Uterus (tissue), 3 donors: ENCODE measurements at regions not wholly inside any gene's neighbourhood (a gene's known extent, or its start where the extent isn't known, plus 50 kb on each side); places are given as distances from the start of the nearest gene placed in this dataset.
A peak's percentile ranks its signal among the peaks of the same experiment; 100 is the strongest.

Experiments used
- DNase-seq, 2 donors: peaks; one replicate each; pipeline ENCODE4 v3.0.0-alpha.2; 2019 to 2020
- H3K27ac ChIP-seq, 2 donors: fragments of 200-600 bp; sonication (generic); 1 replicate in 1 of 2; 2 replicates in 1 of 2; pipeline ENCODE4 v1.5.1; 2016 to 2018
- H3K27me3 ChIP-seq, 2 donors: fragments of 200-600 bp; sonication (generic); one replicate each; pipeline ENCODE4 v1.5.1; 2018 to 2019; ENCODE audit warnings: control low read depth in 1 of 2
- H3K36me3 ChIP-seq, 2 donors: fragments of 200-600 bp; sonication (generic); one replicate each; pipeline ENCODE4 v1.5.1; 2019; ENCODE audit warnings: control low read depth in 1 of 2
- H3K4me1 ChIP-seq, 2 donors: fragments of 200-600 bp; sonication (generic); one replicate each; pipeline ENCODE4 v1.5.1; 2018 to 2019; ENCODE audit warnings: control low read depth in 1 of 2
- H3K4me3 ChIP-seq, 2 donors: fragments of 200-600 bp; sonication (generic); 1 replicate in 1 of 2; 2 replicates in 1 of 2; pipeline ENCODE4 v1.5.1; 2018 to 2019; ENCODE audit warnings: mild to moderate bottlenecking in 1 of 2
- H3K9me3 ChIP-seq, 2 donors: fragments of 200-600 bp; sonication (generic); one replicate each; pipeline ENCODE4 v1.5.1; 2019; ENCODE audit warnings: control low read depth in 1 of 2
- CTCF ChIP-seq, 4 experiments: fragments of 200-600 bp in 2 of 4; fragments of 450-650 bp in 2 of 4; sonication (generic) in 2 of 4; IDR thresholded peaks; one replicate each; pipeline ENCODE4 v1.5.1; 2016 to 2019; ENCODE audit warnings: antibody characterized with exemption in 4 of 4, mild to moderate bottlenecking in 2 of 4, moderate library complexity in 1 of 4
- POLR2A ChIP-seq, 2 donors: fragments of 450-650 bp; IDR thresholded peaks; one replicate each; pipeline ENCODE4 v1.6.1; 2016; ENCODE audit warnings: antibody characterized with exemption in 2 of 2, mild to moderate bottlenecking in 1 of 2, moderate library complexity in 1 of 2
- intact Hi-C: fragments of 100-400 bp; cut with DNase I; formaldehyde crosslinking; loops from one replicate; pipeline ENCODE4 v1.15.1; 2023; ENCODE audit warnings: low total_unique reads
- donor health status: DM: yes; HTN: yes; CAD: no.

GRCh38 chr1:90591970-90592356, 125.1 kb downstream of the BARHL2 start:
- no peaks in the 10 kb centered on the region for H3K4me1 ChIP-seq
- peaks cover 0 to 2% of the 10 kb centered on the region in 2 donors for H3K9me3 ChIP-seq
- H3K36me3 ChIP-seq: no peaks in the 10 kb centered on the region
- DNase-seq: no peak
- intact Hi-C loops: no loop called here
- no peaks in the 10 kb centered on the region for H3K27me3 ChIP-seq
- H3K4me3 ChIP-seq: no peak overlapping the region
- TF ChIP-seq CTCF (IDR thresholded peaks at IDR 0.05) (no peak), POLR2A (IDR thresholded peaks at IDR 0.05) (no peak)
- no peak overlapping the region for H3K27ac ChIP-seq

DNA sequence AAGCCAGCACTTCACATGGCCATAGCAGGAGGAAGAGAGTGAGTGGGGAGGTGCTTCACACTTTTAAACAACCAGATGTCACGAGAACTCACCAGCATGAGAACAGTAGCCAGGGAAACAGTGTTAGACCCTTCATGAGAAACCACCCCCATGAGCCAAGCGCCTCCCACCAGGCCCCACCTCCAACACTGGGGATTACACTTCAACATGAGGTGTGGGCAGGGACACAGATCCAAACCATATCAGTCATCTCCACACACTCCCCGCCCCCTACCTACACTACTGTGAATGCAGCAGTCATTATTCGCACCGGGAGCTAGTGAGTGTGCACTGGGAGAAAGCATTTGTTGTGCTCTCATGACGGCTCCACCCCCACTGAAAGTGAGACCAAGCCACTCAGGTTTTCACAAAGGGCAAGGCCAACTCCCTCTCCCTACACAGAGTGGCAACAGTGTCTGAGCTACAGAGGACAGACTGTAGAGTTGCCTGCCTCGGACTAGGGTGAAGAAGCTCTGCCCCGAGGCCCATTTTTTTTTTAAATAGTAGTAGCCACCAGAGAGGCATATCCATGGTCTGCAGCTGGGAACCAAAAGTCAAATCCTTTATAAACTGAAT, 125.6 kb downstream of the BARHL2 start:
- Histone ChIP-seq H3K4me1 (no peaks in the 10 kb centered on the region), H3K9me3 (peaks cover 0 to 2% of the 10 kb centered on the region in 2 donors), H3K4me3 (no peak overlapping the region), H3K27me3 (no peaks in the 10 kb centered on the region), H3K27ac (no peak overlapping the region), H3K36me3 (no peaks in the 10 kb centered on the region)
- no peak for DNase-seq
- intact Hi-C loops: no loop called here
- TF ChIP-seq CTCF (IDR thresholded peaks at IDR 0.05) (no peak), POLR2A (IDR thresholded peaks at IDR 0.05) (no peak)

DNA sequence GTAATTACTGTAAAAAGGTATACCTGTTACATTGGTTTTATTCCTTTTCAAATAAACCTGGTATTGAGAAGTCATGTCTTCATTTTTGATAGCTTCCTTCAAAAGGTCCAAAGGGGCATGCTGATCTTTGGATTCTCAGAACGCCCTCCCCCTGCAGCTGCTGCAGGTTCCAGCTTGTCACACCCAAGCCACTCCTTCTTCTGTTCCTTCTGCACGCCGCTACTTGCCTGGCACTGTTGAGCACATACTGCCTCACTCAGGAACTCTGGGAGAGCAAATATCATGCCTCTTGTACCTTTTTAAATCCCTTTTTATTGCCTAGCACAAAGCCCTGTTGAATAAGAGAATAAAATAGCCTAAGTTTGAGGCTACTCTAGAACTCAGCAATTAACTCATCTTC, 136.9 kb downstream of the BARHL2 start:
- Histone ChIP-seq H3K27me3 (no peaks in the 10 kb centered on the region), H3K4me3 (no peak overlapping the region), H3K36me3 (no peaks in the 10 kb centered on the region), H3K9me3 (no peaks in the 10 kb centered on the region), H3K27ac (no peak overlapping the region), H3K4me1 (no peaks in the 10 kb centered on the region)
- intact Hi-C loops: no loop called here
- no peak for TF ChIP-seq POLR2A (IDR thresholded peaks at IDR 0.05)
- no peak for TF ChIP-seq CTCF (IDR thresholded peaks at IDR 0.05)
- no peak for DNase-seq

GRCh38 chr1:90579212-90579802, 137.8 kb downstream of the BARHL2 start:
- H3K27ac ChIP-seq: no peak overlapping the region
- TF ChIP-seq POLR2A (IDR thresholded peaks at IDR 0.05) (no peak), CTCF (IDR thresholded peaks at IDR 0.05) (peak in 3 of 4 experiments; percentile 22 to 35 (median 32))
- no peaks in the 10 kb centered on the region for H3K27me3 ChIP-seq
- no peaks in the 10 kb centered on the region for H3K36me3 ChIP-seq
- intact Hi-C loops: no loop called here
- no peak overlapping the region for H3K4me3 ChIP-seq
- H3K9me3 ChIP-seq: no peaks in the 10 kb centered on the region
- no peak for DNase-seq
- H3K4me1 ChIP-seq: no peaks in the 10 kb centered on the region

GRCh38 chr1:90574692-90575370, 142.3 kb downstream of the BARHL2 start:
- no peak for DNase-seq
- no peaks in the 10 kb centered on the region for H3K36me3 ChIP-seq
- H3K27ac ChIP-seq: no peak overlapping the region
- H3K9me3 ChIP-seq: no peaks in the 10 kb centered on the region
- H3K4me1 ChIP-seq: no peaks in the 10 kb centered on the region
- TF ChIP-seq CTCF (IDR thresholded peaks at IDR 0.05): no peak
- TF ChIP-seq POLR2A (IDR thresholded peaks at IDR 0.05): no peak
- intact Hi-C loops: no loop called here
- no peaks in the 10 kb centered on the region for H3K27me3 ChIP-seq
- H3K4me3 ChIP-seq: no peak overlapping the region
